Gastroesophageal sphincter (tissue), 4 donors: ENCODE measurements at regions not wholly inside any gene's neighbourhood (a gene's known extent, or its start where the extent isn't known, plus 50 kb on each side); places are given as distances from the start of the nearest gene placed in this dataset.

ENCODE experiments used
- ATAC-seq: fragments of 150-250 bp; one replicate; pipeline ENCODE4 v1.9.1; 2016; ENCODE audit warnings: mild to moderate bottlenecking, moderate library complexity
- H3K27ac ChIP-seq, 4 donors: fragments of 200-600 bp; sonication (generic) in 3 of 4; 1 replicate in 3 of 4; 2 replicates in 1 of 4; pipeline ENCODE4 v1.5.1; 2016 to 2019
- H3K27me3 ChIP-seq: fragments of 200-600 bp; sonication (generic); one replicate; pipeline ENCODE4 v1.5.1; 2019
- H3K36me3 ChIP-seq, 2 donors: fragments of 200-600 bp; sonication (generic); one replicate each; pipeline ENCODE4 v1.5.1; 2019; ENCODE audit warnings: control low read depth in 1 of 2
- H3K4me1 ChIP-seq, 3 donors: fragments of 200-600 bp; sonication (generic); 1 replicate in 2 of 3; 2 replicates in 1 of 3; pipeline ENCODE4 v1.5.1; 2016 to 2019; ENCODE audit warnings: control low read depth in 2 of 3
- H3K4me3 ChIP-seq, 2 donors: fragments of 200-600 bp; sonication (generic); one replicate each; pipeline ENCODE4 v1.5.1; 2019; ENCODE audit warnings: mild to moderate bottlenecking in 1 of 2, moderate library complexity in 1 of 2
- H3K9me3 ChIP-seq, 3 donors: fragments of 200-600 bp; sonication (generic); one replicate each; pipeline ENCODE4 v1.5.1; 2017 to 2019; ENCODE audit warnings: control low read depth in 2 of 3
- EP300 ChIP-seq: sonication (generic); formaldehyde crosslinking; IDR thresholded peaks from one replicate; pipeline ENCODE4 v1.6.1; 2017; ENCODE audit warnings: antibody characterized with exemption, mild to moderate bottlenecking
- POLR2A ChIP-seq, 2 donors: fragments of 450-650 bp; IDR thresholded peaks; one replicate each; pipeline ENCODE4 v1.6.1; 2017; ENCODE audit warnings: antibody characterized with exemption in 2 of 2, mild to moderate bottlenecking in 2 of 2, moderate library complexity in 1 of 2
- POLR2AphosphoS5 ChIP-seq: sonication (generic); formaldehyde crosslinking; IDR thresholded peaks from one replicate; pipeline ENCODE4 v1.6.1; 2017; ENCODE audit warnings: antibody characterized with exemption
- WGBS, 2 donors: methylation state at CpG; one replicate each; pipeline ENCODE4 v1.1.5; 2018; ENCODE audit warnings: low coverage in 1 of 2; 5-methylcytosine and 5-hydroxymethylcytosine counted together
- TF ChIP-seq, protein P1 (sequence below), 4 experiments: fragments of 200-600 bp in 2 of 4; fragments of 450-650 bp in 2 of 4; sonication (generic) in 1 of 4; IDR thresholded peaks; one replicate each; pipeline ENCODE4 v1.5.1; 2017 to 2019; ENCODE audit warnings: antibody characterized with exemption in 4 of 4, mild to moderate bottlenecking in 2 of 4, moderate library complexity in 2 of 4

DNA sequence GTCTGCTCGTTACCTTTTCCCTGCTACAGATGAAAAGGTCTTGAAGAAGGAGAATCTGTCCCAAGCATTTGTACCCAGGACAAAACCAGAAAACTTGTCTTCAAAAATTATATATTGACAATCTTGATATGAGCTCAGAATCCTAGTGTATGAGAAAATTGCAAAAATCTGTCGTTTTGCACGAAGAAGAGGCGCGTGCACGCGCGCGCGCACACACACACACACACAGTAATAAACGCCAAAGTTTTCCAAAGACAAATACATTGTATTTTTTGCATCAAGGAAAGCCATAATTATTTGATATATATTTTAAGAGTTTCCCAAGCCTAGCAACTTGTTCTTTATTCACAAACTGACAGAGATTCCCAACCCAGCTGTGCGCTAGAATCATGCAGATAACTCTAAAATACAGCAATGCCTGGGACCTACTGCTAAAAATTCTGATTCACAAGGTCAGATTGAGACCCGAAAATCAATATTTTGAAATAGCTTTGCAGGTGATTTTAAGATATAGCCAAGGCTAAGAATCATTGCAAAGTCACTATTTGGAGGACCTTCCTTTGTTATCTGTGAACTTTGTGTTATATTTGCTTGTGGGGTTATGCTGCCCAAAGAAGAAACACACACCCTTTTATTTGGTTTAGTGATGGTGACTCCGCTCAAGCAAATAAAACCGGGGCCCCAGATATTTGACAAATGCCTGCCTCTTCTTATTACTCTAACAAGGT is 1287.7 kb upstream of the CDH6 start:
- 80 to 89% methylated on average over 8 to 15 of the region's 15 CpGs for WGBS, 2 donors
- Histone ChIP-seq H3K4me3 (no peak overlapping the region), H3K27ac (no peak overlapping the region), H3K9me3 (no peaks in the 10 kb centered on the region), H3K36me3 (no peaks in the 10 kb centered on the region), H3K27me3 (no peaks in the 10 kb centered on the region), H3K4me1 (no peaks in the 10 kb centered on the region)
- ATAC-seq: no peak
- TF ChIP-seq, protein P1, sequence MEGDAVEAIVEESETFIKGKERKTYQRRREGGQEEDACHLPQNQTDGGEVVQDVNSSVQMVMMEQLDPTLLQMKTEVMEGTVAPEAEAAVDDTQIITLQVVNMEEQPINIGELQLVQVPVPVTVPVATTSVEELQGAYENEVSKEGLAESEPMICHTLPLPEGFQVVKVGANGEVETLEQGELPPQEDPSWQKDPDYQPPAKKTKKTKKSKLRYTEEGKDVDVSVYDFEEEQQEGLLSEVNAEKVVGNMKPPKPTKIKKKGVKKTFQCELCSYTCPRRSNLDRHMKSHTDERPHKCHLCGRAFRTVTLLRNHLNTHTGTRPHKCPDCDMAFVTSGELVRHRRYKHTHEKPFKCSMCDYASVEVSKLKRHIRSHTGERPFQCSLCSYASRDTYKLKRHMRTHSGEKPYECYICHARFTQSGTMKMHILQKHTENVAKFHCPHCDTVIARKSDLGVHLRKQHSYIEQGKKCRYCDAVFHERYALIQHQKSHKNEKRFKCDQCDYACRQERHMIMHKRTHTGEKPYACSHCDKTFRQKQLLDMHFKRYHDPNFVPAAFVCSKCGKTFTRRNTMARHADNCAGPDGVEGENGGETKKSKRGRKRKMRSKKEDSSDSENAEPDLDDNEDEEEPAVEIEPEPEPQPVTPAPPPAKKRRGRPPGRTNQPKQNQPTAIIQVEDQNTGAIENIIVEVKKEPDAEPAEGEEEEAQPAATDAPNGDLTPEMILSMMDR (IDR thresholded peaks at IDR 0.05): no peak
- no peak for TF ChIP-seq POLR2A (IDR thresholded peaks at IDR 0.05)
- TF ChIP-seq EP300: no peak
- no peak for TF ChIP-seq POLR2AphosphoS5

DNA sequence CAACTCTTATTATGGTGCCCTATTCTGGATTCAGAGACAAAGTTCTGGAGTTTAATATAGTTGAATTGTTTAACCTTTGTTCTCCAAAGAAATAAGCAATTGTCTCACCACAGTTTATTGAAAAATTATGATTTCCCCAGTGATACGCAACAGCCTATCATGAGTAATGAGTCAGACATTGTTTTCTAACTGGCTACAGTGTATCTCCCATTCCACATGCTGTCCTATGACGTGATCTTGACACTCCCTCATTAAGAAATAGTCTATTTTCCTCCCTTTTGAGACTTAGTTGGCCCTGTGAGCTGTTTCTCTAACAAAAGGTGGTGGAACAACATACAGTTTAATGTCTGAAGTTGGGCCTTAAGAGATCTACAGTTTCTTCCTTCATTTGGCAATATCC is 1290.6 kb upstream of the CDH6 start:
- H3K36me3 ChIP-seq: no peaks in the 10 kb centered on the region
- WGBS, 2 donors: 44 to 57% methylated on average over 2 of the region's 2 CpGs
- H3K27ac ChIP-seq: no peak overlapping the region
- H3K9me3 ChIP-seq: no peaks in the 10 kb centered on the region
- H3K4me1 ChIP-seq: no peaks in the 10 kb centered on the region
- TF ChIP-seq POLR2AphosphoS5: no peak
- TF ChIP-seq POLR2A (IDR thresholded peaks at IDR 0.05): no peak
- no peak overlapping the region for H3K4me3 ChIP-seq
- H3K27me3 ChIP-seq: no peaks in the 10 kb centered on the region
- ATAC-seq: no peak

DNA sequence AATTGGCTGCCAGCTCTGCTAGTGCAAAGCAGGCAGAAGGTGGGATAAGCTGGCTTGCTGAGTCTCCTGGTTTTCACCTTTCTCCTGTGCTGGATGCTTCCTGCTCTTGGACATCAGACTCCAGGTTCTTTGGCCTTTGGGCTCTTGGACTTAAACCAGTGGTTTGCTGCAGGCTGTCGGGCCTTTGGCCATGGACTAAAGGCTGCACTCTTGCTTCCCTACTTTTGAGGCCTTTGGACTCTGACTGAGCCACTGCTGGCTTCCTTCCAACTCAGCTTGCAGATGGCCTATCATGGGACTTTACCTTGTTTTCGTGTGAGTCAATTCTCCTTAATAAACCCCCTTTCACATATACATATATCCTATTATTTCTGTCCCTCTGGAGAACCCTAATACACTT is 1293.9 kb upstream of the CDH6 start:
- WGBS, 2 donors: 47 to 89% methylated on average over 2 of the region's 2 CpGs
- H3K27me3 ChIP-seq: no peaks in the 10 kb centered on the region
- no peak overlapping the region for H3K4me3 ChIP-seq
- TF ChIP-seq, protein P1 (IDR thresholded peaks at IDR 0.05): no peak
- TF ChIP-seq POLR2AphosphoS5 (no peak), EP300 (no peak), POLR2A (IDR thresholded peaks at IDR 0.05) (no peak)
- ATAC-seq: no peak
- no peaks in the 10 kb centered on the region for H3K4me1 ChIP-seq
- H3K36me3 ChIP-seq: no peaks in the 10 kb centered on the region
- no peak overlapping the region for H3K27ac ChIP-seq
- H3K9me3 ChIP-seq: no peaks in the 10 kb centered on the region

DNA sequence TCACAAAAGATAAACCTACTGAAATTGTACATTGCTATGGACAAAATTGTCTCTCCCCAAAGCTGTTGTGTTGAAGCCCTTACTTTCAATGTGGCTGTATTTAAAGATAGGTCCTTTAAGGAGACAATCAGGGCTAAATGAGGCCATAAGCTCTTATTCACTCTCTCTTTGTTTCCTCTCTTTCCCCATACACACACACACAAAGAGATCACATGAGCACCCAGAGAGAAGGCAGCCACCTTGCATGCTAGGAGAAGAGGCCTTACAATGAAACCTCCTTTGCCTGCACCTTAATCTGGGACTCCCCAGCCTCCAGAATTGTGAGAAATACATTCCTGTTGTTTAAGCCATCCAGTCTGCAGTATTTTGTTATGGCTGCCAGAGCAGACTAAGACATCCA is 1295.6 kb upstream of the CDH6 start:
- ATAC-seq: no peak
- TF ChIP-seq POLR2AphosphoS5: no peak
- TF ChIP-seq, protein P1 (IDR thresholded peaks at IDR 0.05): no peak
- TF ChIP-seq EP300: no peak
- no peak for TF ChIP-seq POLR2A (IDR thresholded peaks at IDR 0.05)
- no peaks in the 10 kb centered on the region for H3K36me3 ChIP-seq

DNA sequence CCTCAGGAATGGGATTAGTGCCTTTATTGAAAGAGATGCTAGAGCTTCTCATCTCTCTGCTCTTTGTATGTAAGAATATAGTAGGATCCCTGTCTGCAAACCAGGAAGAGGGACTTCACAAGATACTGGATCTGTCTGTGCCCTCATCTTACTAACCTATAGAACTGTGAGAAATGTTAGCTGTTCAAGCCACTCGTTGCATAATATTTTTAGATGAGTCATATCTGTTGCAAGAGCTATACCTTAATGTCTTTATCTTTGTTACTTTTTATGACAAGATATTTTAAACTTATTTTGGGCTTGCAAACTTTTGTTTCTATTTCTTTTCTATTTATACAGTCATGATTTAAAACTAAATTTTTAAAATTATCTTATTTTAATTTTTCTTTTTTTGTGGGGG is 1296.8 kb upstream of the CDH6 start:
- TF ChIP-seq POLR2AphosphoS5 (no peak), POLR2A (IDR thresholded peaks at IDR 0.05) (no peak), EP300 (no peak)
- TF ChIP-seq, protein P1 (IDR thresholded peaks at IDR 0.05): no peak
- Histone ChIP-seq H3K4me3 (no peak overlapping the region), H3K36me3 (no peaks in the 10 kb centered on the region), H3K27me3 (no peaks in the 10 kb centered on the region), H3K9me3 (no peaks in the 10 kb centered on the region), H3K4me1 (no peaks in the 10 kb centered on the region), H3K27ac (no peak overlapping the region)
- 50 to 69% methylated on average over 1 of the region's 1 CpG for WGBS, 2 donors
- no peak for ATAC-seq

More for the DNA sequence above, 1295.6 kb upstream of the CDH6 start:
- Histone ChIP-seq H3K9me3 (no peaks in the 10 kb centered on the region), H3K4me3 (no peak overlapping the region), H3K27ac (no peak overlapping the region), H3K27me3 (no peaks in the 10 kb centered on the region), H3K4me1 (no peaks in the 10 kb centered on the region)
